GM21526 (cell line): ENCODE measurements at regions not wholly inside any gene's neighbourhood (a gene's known extent, or its start where the extent isn't known, plus 50 kb on each side); places are given as distances from the start of the nearest gene placed in this dataset.
"Not testable (repeated sequence)": the region's sequence is repeated elsewhere in the genome, so short reads cannot be mapped to it uniquely, and the experiment has no call there.

Experiments
- ATAC-seq: cut with Tn5 transposase; IDR thresholded peaks from one replicate; pipeline ENCODE4 v1.9.1; 2021; ENCODE audit warnings: moderate library complexity; ENCODE audit not compliant: unreplicated experiment, low FRiP score

- ATAC-seq = no peak
Measured at GRCh38 chr5:40165789-40166728, 513.7 kb upstream of the PTGER4 start.

GRCh38 chr5:40165106-40165788 is 514.5 kb upstream of the PTGER4 start:
- no peak for ATAC-seq

GRCh38 chr5:40160435-40160834 is 519.3 kb upstream of the PTGER4 start:
- no peak for ATAC-seq

- no peak for ATAC-seq
Measured at GRCh38 chr5:40154194-40154593, 525.5 kb upstream of the PTGER4 start.

- ATAC-seq = no peak
Measured at GRCh38 chr5:40150896-40151295, 528.8 kb upstream of the PTGER4 start.

GRCh38 chr5:40141896-40142295 is 537.8 kb upstream of the PTGER4 start:
- ATAC-seq = no peak

- ATAC-seq = no peak
Measured at GRCh38 chr5:40141418-40141817, 538.3 kb upstream of the PTGER4 start.

- ATAC-seq = no peak
Measured at GRCh38 chr5:40137223-40137622, 542.5 kb upstream of the PTGER4 start.

GRCh38 chr5:40134883-40135520 is 544.7 kb upstream of the PTGER4 start:
- no peak for ATAC-seq

GRCh38 chr5:40124367-40124766 is 555.3 kb upstream of the PTGER4 start:
- ATAC-seq = no peak

GRCh38 chr5:40121236-40121635 is 558.5 kb upstream of the PTGER4 start:
- no peak for ATAC-seq

GRCh38 chr5:40112875-40113274 is 566.8 kb upstream of the PTGER4 start:
- ATAC-seq = no peak

- not testable (repeated sequence) for ATAC-seq
Measured at GRCh38 chr5:40111036-40111435, 568.7 kb upstream of the PTGER4 start.

- ATAC-seq = not testable (repeated sequence)
Measured at GRCh38 chr5:40108764-40109390, 570.8 kb upstream of the PTGER4 start.

GRCh38 chr5:40107786-40108185 is 571.9 kb upstream of the PTGER4 start:
- not testable (repeated sequence) for ATAC-seq

- no peak for ATAC-seq
Measured at GRCh38 chr5:40106847-40107246, 572.9 kb upstream of the PTGER4 start.

GRCh38 chr5:40098313-40098712 is 581.4 kb upstream of the PTGER4 start:
- no peak for ATAC-seq

- ATAC-seq = no peak
Measured at GRCh38 chr5:40093550-40093949, 586.2 kb upstream of the PTGER4 start.

- no peak for ATAC-seq
Measured at GRCh38 chr5:40089269-40089668, 590.4 kb upstream of the PTGER4 start.

GRCh38 chr5:40084614-40085013 is 595.1 kb upstream of the PTGER4 start:
- ATAC-seq = no peak

GRCh38 chr5:40082313-40082712 is 597.4 kb upstream of the PTGER4 start:
- ATAC-seq = no peak
